ENCODE measurements at regions not wholly inside any gene's neighbourhood (a gene's known extent, or its start where the extent isn't known, plus 50 kb on each side); places are given as distances from the start of the nearest gene placed in this dataset.

- Histone ChIP-seq H3K9ac (ENCODE audit: low read length) (no peak overlapping the region), H3K36me3 (ENCODE audit: insufficient read depth, low read length) (no peaks in the 10 kb centered on the region), H3K27me3 (ENCODE audit: insufficient read depth, low read length) (no peaks in the 10 kb centered on the region), H3K9me3 (ENCODE audit: insufficient read depth, low read depth, low read length) (no peaks in the 10 kb centered on the region), H2AFZ (ENCODE audit: low read depth, low read length) (no peak overlapping the region), H4K20me1 (ENCODE audit: insufficient read depth, low read length) (no peaks in the 10 kb centered on the region), H3K4me3 (ENCODE audit: insufficient read depth, low read depth, low read length) (no peak overlapping the region), H3K27ac (ENCODE audit: low read depth, low read length) (no peak overlapping the region), H3K79me2 (ENCODE audit: insufficient read depth, low read length) (no peaks in the 10 kb centered on the region), H3K4me1 (ENCODE audit: insufficient read depth, low read length) (no peaks in the 10 kb centered on the region), H3K4me2 (ENCODE audit: low read length) (no peak overlapping the region)
- no peak for TF ChIP-seq CTCF (IDR thresholded peaks at IDR 0.05; ENCODE audit: insufficient read depth, low read depth, low read length)
- no peak for TF ChIP-seq EZH2 (IDR thresholded peaks at IDR 0.05; ENCODE audit: insufficient read depth, low read length)
- no peaks in the 10 kb centered on the region for H3K27me3 Mint-ChIP-seq (ENCODE audit: low read depth, unreplicated experiment)
- H3K4me1 Mint-ChIP-seq (ENCODE audit: low read depth, unreplicated experiment): peaks cover 4% of the 10 kb centered on the region
- H3K27ac Mint-ChIP-seq (ENCODE audit: unreplicated experiment): no peak overlapping the region
- H3K9me3 Mint-ChIP-seq (ENCODE audit: unreplicated experiment): no peaks in the 10 kb centered on the region
- no peak for FAIRE-seq
- DNase-seq (ENCODE audit: low read depth): no peak
- H3K36me3 Mint-ChIP-seq (ENCODE audit: low read depth, unreplicated experiment): no peaks in the 10 kb centered on the region
- H3K4me3 Mint-ChIP-seq (ENCODE audit: unreplicated experiment): no peak overlapping the region
Observed at GRCh38 chr7:125089171-125089570, 159.5 kb upstream of the POT1 start.

GRCh38 chr7:125088555-125088954 is 158.9 kb upstream of the POT1 start:
- Histone ChIP-seq H3K4me1 (ENCODE audit: insufficient read depth, low read length) (no peaks in the 10 kb centered on the region), H3K36me3 (ENCODE audit: insufficient read depth, low read length) (no peaks in the 10 kb centered on the region), H4K20me1 (ENCODE audit: insufficient read depth, low read length) (no peaks in the 10 kb centered on the region), H3K9me3 (ENCODE audit: insufficient read depth, low read depth, low read length) (no peaks in the 10 kb centered on the region), H3K4me2 (ENCODE audit: low read length) (no peak overlapping the region), H3K4me3 (ENCODE audit: insufficient read depth, low read depth, low read length) (no peak overlapping the region), H3K27me3 (ENCODE audit: insufficient read depth, low read length) (no peaks in the 10 kb centered on the region), H3K79me2 (ENCODE audit: insufficient read depth, low read length) (no peaks in the 10 kb centered on the region), H3K9ac (ENCODE audit: low read length) (no peak overlapping the region), H3K27ac (ENCODE audit: low read depth, low read length) (no peak overlapping the region), H2AFZ (ENCODE audit: low read depth, low read length) (no peak overlapping the region)
- H3K4me1 Mint-ChIP-seq (ENCODE audit: low read depth, unreplicated experiment): peaks cover 4% of the 10 kb centered on the region
- no peaks in the 10 kb centered on the region for H3K27me3 Mint-ChIP-seq (ENCODE audit: low read depth, unreplicated experiment)
- no peak for TF ChIP-seq CTCF (IDR thresholded peaks at IDR 0.05; ENCODE audit: insufficient read depth, low read depth, low read length)
- TF ChIP-seq EZH2 (IDR thresholded peaks at IDR 0.05; ENCODE audit: insufficient read depth, low read length): no peak
- DNase-seq (ENCODE audit: low read depth): no peak
- no peaks in the 10 kb centered on the region for H3K36me3 Mint-ChIP-seq (ENCODE audit: low read depth, unreplicated experiment)
- FAIRE-seq: no peak
- H3K4me3 Mint-ChIP-seq (ENCODE audit: unreplicated experiment): no peak overlapping the region
- no peaks in the 10 kb centered on the region for H3K9me3 Mint-ChIP-seq (ENCODE audit: unreplicated experiment)
- H3K27ac Mint-ChIP-seq (ENCODE audit: unreplicated experiment): no peak overlapping the region

GRCh38 chr7:125085084-125085483 is 155.5 kb upstream of the POT1 start:
- no peak overlapping the region for H2AFZ ChIP-seq (ENCODE audit: low read depth, low read length)
- H3K9me3 ChIP-seq (ENCODE audit: insufficient read depth, low read depth, low read length): no peaks in the 10 kb centered on the region
- no peak for TF ChIP-seq CTCF (IDR thresholded peaks at IDR 0.05; ENCODE audit: insufficient read depth, low read depth, low read length)
- TF ChIP-seq EZH2 (IDR thresholded peaks at IDR 0.05; ENCODE audit: insufficient read depth, low read length): no peak
- H4K20me1 ChIP-seq (ENCODE audit: insufficient read depth, low read length): no peaks in the 10 kb centered on the region
- no peak overlapping the region for H3K4me3 Mint-ChIP-seq (ENCODE audit: unreplicated experiment)
- H3K9ac ChIP-seq (ENCODE audit: low read length): no peak overlapping the region
- H3K27ac ChIP-seq (ENCODE audit: low read depth, low read length): no peak overlapping the region
- no peaks in the 10 kb centered on the region for H3K36me3 ChIP-seq (ENCODE audit: insufficient read depth, low read length)
- FAIRE-seq (no peak), DNase-seq (ENCODE audit: low read depth) (no peak)
- H3K36me3 Mint-ChIP-seq (ENCODE audit: low read depth, unreplicated experiment): no peaks in the 10 kb centered on the region
- no peaks in the 10 kb centered on the region for H3K79me2 ChIP-seq (ENCODE audit: insufficient read depth, low read length)
- no peaks in the 10 kb centered on the region for H3K27me3 Mint-ChIP-seq (ENCODE audit: low read depth, unreplicated experiment)
- no peaks in the 10 kb centered on the region for H3K4me1 Mint-ChIP-seq (ENCODE audit: low read depth, unreplicated experiment)
- no peaks in the 10 kb centered on the region for H3K27me3 ChIP-seq (ENCODE audit: insufficient read depth, low read length)
- H3K4me1 ChIP-seq (ENCODE audit: insufficient read depth, low read length): no peaks in the 10 kb centered on the region
- H3K9me3 Mint-ChIP-seq (ENCODE audit: unreplicated experiment): no peaks in the 10 kb centered on the region
- H3K4me2 ChIP-seq (ENCODE audit: low read length): no peak overlapping the region
- H3K27ac Mint-ChIP-seq (ENCODE audit: unreplicated experiment): no peak overlapping the region
- no peak overlapping the region for H3K4me3 ChIP-seq (ENCODE audit: insufficient read depth, low read depth, low read length)

Data from astrocyte (in vitro differentiated cells and primary cell).